NCI-H2196 treated with DMSO at 0.1 percent for 48 hours (cell line): ENCODE measurements at regions not wholly inside any gene's neighbourhood (a gene's known extent, or its start where the extent isn't known, plus 50 kb on each side); places are given as distances from the start of the nearest gene placed in this dataset.
"Not testable (repeated sequence)": the region's sequence is repeated elsewhere in the genome, so short reads cannot be mapped to it uniquely, and the experiment has no call there.

ENCODE experiments used
- DNase-seq: peaks from one replicate; lab custom pipeline; 2025; ENCODE audit not compliant: unreplicated experiment; lab: John Stamatoyannopoulos, UW

DNA sequence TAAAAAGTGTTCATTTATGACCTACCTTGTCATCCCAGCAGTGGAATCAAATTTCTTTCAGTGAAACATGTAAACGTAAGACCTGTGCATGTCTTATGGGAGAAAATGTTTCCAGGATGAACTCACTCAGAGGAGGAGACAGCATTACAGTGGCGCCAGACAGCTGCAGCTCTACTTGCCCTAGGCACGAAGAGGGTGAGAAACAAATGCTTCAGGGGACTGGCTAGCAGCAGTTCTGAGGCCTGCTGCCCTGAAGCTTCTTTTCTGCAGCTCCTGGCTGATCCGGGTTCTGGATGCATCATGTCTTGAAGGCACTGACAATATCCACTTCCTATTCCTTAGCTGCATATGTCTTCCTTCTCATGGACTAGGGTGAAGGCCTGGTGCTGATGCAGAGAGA is 120.2 kb downstream of the QRSL1 start:
- DNase-seq: peak; percentile 66

DNA sequence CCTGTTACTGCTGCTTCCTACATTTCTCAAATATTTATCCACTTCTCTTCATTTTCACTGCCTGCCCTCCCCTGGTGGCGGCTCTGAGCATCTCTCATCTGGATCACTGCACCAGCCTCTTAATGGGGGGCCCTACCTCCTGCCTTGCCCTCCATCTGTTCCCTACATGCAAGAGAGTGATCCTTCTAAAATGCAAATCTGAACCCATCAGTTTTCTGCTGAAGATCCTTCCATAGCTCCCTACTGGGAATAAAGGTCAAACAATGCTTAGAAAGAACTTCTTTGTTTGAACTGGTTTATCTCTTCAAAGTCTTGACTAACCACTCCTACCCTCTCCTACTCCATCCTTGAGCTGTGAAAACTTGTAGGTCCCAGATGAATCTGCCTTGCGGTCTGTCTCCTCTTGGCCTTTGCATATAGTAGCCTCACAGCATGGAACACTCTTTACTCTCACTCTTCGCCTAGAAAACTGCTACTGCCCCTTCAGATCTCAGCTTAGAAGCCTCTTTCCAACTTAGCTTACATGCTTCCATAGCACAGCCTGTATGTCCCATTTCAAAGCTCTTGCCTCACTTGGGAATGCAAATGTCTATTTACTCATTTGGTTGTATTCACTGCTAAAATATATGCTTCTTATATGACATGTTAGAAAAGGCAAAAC is 119.3 kb downstream of the QRSL1 start:
- DNase-seq: no peak

DNA sequence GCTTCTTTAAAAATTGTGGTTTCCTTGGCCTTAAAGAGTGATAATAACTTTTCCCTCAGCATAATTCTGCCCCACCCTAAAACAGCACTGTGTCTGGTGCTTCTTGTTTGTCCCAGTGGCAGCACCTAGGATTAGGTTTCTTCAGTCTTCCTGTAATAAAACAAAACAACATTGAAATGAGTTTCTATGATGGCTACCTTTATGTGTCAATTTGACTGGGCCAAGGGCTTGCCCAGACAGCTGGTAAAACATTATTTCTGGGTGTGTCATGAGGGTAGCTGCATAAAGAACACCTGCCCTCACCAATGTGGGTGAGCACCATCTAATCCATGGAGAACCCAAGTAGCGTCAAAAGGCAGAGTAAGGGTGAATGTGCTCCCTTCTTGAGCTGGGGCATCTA is 117.8 kb downstream of the QRSL1 start:
- DNase-seq: peak; percentile 72

DNA sequence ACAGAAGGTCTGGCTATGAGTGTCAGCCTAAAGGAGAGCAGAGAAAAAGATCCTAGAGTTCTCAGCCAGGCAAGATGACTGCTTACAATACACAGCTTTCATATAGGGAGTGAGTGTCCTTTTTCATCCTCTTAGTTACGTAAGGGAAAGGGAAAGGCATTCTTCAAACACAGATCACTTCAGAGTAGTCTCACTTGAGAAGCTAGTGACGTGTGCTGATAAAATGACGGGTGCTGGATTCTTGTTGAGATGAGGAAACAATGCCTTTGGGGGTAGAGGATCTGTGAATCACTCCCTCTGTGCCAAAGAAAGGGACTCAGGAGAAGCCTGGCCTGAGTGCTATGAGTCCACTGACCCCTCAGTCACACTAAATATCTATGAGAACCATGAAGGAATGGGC is 117.3 kb downstream of the QRSL1 start:
- peak; percentile 79 for DNase-seq

DNA sequence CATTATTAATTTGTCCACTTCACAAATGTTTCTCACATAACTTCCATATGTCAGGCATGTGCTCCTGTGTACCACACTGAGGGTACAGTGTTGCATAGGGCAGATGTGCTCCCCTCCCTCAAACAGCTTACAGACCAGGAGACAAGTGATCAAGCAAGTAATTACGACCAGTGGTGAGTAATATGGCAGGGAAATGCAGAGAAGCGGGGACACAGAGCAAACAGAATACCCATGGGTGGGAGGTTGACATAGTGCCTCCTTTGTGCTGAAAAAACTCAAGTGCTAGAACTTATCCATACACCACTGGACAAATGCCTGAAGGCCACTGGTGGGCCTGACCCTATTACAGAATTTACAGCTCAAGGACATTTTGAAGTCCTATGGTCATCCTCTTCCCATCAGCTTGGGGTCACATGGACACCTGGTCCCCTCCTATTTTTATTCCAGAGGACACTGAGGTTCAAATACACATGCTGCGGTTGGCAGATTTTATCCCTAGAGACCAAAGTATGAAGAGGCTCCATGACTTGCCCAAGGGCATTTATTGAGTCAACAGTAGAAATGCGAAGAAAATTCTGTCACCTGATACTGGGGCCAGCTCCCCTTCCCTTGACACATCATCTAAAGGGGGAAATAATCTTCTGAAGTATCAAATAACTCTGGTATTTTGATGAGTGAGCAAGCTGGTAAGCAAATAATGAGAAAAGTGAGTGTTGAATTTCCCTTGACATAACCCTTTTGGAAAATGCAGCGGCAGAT is 116.6 kb downstream of the QRSL1 start:
- peak; percentile 70 for DNase-seq

DNA sequence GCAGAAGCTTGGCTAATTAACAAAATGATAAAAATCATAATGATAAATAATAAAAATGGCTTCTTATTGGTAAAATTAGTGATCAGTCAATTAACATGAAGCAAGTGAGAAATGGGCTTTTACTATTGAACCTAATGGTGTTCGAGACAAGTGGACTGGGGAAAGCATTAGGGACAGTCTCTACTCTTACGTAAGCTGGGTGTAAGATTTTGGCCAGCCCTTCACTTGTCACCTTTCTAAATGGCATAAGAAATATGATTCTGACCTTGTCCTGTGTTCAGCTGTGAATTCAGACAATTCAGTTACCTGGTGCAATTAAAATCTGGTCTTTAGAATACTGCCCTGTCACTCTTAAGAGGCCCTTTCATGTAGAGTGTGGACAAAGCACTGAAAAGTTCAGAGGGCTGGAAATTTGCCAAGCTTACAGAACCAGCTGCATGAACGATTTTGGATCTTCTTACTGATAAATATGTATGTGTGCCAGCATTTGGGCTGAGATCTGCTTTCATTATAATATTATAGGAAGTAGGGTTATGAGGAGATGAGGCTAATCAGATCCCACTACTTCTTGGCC is 115.9 kb downstream of the QRSL1 start:
- DNase-seq: peak; percentile 67

DNA sequence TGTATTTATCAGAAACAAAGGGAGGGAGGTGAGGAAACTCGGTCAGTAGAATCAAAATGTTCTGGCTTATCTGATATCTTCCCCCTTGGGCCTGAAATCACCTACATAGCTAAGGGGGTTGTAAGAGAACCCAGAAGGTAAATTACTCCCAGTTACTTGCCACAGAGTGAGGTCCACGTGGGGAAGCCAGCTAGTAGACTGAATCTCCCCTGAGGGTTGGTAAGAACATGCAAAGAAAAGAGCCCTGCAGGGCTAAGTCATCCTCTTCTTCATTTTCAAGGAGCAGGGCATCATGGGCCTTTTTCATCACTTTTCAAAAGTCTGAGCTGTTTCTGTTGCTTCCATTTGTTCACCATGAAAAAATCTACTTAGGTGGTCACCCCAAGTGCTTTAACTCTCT is 115.4 kb downstream of the QRSL1 start:
- no peak for DNase-seq

DNA sequence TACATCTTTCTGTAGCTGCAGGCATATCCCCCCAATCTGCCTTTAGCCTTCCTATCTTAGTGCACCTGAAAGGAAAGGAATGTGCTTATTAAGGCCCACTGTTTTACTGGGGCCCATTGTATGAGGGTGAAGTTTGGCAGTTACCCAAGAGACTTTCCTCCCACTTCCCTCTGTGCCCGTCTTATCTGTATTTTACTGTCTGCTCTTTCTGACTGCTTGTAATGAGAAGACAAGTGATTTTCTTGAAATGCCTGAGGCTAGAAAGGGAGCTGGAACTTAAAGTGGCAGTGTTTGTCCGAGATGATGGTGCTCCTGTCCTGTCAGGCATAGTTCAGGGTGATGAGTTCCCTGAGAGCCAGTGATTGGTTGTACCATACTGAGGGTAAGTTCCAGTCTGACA is 114.7 kb downstream of the QRSL1 start:
- DNase-seq: not testable (repeated sequence)

DNA sequence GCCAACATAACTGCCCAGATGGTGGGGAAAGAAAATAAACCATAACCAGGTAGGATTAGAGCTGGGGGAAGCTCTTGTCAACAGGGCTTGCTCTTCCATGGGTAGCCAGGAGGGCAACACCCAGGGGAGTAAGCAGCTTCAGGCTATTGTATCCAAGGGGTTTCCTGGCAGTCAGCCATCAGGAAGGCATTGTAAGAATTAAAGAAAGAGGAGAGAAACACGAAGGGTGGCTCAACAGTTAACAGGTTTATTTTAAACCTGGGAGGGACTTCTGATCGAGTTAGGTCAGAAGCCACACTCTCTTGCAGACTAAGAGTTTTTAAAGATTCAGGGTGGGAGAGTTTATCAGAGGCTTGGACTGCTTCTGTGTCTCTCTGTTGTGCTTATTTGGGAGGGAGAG is 114.2 kb downstream of the QRSL1 start:
- DNase-seq: no peak

DNA sequence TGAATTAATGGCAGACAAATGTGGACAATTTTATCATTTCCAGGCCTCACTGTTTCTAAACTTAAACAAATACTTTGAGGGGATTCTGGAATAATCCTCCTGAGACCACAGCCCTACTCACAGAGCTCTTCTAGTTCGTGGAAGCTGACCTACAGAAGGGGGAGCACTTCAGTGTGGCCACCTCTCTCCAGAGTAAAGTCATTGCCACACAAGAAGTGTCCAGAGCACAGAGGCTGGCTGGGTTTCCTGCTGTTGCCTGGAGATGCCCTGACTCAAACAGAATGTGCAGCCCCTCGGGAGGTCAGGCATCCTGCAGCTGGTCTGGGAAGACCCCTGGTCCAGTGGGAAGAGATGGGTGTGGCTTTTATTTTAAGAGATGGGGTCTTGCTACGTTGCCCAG is 110.9 kb downstream of the QRSL1 start:
- no peak for DNase-seq

DNA sequence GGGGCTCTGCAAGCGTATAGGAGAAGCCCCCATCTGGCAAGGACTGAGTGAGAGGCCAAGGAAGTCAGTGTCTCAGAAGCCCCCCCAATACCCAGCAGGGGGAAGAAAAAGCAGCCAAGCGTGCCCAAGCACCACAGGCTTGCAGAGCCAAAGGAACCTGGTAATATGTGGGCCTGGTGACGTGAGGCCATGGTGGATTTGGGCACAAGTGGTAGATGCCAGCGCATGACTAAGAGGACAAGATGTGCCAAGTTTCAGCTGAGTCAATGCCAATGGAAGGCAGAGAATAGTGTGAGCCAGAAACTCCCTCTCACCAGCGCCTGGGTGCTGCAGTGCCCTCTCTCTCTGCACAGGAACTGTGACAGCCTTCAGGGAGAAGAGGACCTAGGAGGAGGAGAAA is 110.0 kb downstream of the QRSL1 start:
- DNase-seq: peak; percentile 69

DNA sequence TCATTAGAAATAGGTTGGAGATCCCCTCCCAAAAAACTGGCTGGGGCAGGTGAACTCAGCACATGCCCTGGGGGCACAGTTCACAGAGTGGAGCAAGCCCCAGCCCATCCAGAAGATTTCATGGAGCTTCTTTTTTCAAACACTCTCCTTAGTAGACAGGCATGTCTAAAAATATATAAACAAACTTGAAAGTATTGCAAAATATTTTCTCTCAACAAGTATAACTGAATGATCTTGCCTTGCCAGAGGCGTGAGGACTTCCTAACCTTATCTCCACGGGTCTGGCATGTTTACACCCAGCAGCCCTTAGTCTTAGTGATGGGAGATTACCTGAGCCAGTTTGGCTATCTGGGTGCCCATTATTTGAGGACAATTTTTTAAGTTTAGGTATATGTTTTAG is 107.1 kb downstream of the QRSL1 start:
- DNase-seq: no peak

DNA sequence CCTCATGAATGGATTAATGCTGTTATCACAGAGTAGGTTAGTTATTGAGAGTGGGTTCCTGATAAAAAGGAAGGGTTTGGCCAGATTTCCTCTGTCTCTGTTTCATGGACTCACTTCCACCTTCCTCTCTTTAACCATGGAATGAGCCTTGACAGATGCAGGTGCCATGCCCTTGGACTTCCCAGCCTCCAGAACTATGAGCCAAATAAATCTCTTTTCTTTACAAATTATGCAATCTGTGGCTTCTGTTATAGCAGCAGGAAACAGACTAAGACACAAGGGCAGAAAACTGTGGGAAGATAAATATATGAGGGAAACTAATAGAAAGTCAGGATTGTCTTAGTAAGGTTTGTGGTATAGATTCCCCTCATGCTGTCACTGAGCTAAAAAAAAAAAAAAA is 106.5 kb downstream of the QRSL1 start:
- DNase-seq: no peak

DNA sequence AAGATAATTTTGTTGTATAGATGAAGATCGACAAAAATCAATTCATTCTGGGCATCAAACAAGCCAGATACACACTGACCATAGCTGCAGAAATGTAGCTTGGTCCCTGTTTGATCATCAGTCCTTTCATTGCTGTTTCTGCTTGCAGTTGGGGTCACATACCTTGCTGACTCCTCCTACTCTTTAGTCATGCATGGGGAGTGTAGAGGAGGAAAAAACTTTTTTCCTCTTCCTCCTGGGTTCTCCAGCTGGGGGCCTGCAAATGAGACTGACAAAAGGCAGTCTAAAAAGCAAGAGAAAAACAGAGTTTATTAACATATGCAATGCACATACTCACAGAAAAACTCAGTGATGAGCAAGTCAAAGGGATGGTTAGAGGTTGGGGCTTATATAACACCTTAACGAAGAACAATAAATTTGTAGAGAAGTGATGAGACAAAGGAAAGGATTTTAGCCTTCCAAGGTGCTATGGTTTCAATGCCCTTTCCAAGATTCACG is 105.8 kb downstream of the QRSL1 start:
- no peak for DNase-seq

DNA sequence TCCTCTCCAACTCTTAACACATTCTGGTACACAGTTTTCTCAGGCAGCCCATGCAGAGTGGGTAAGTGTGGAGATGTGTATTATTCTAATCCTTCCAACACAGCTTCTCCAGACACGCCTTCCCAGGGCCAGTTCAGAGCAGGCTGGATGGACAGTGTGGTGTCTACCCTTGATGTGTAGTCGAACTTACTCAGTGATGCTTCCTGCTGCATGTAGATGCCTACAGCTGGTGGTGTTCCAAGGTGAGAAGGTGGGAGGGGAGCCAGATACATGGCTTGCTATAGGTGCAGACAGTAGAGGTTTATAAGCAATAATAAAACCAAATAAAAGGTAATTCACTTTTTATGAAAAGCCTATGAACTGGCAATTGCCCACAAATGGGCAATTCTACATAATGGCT is 104.0 kb downstream of the QRSL1 start:
- DNase-seq: no peak

DNA sequence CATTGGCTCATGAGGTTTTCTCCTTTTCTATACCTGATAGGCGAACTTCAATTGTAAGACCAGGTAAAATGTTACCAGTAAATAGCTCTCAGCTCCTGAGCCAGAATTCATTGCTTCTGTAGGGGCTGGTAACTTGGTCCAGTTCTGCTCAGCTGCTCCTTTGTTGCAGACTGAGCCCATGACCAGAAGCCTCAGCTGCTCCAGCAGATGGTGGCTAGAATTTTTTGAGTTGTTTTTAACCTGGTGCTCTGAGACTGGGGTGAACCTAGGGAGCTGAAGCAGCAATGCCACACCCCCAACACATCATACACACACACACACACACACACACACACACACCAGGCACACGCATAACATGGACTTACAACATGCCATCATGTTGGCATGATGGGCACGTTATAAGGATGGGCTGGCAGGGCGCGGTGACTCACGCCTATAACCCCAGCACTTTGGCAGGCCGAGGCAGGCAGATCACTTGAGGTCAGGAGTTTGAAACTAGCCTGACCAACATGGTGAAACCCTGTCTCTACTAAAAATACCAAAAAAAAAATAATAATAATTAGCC is 103.1 kb downstream of the QRSL1 start:
- DNase-seq: no peak

DNA sequence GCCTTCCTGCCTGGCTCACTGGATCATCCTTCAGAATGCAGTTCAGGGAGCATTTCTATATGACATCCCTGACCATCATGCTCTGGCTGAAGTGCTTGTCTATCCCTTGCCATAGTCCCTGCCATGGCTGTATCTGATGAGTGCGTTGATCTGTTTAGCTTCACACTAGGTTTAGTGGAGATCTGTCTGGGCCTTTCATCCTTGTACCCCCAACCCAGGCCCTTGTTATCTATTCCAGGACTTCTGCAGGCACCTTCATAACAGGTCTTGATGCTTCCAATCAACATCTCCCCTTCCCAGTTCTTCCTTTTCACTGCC is 102.4 kb downstream of the QRSL1 start:
- DNase-seq: no peak

DNA sequence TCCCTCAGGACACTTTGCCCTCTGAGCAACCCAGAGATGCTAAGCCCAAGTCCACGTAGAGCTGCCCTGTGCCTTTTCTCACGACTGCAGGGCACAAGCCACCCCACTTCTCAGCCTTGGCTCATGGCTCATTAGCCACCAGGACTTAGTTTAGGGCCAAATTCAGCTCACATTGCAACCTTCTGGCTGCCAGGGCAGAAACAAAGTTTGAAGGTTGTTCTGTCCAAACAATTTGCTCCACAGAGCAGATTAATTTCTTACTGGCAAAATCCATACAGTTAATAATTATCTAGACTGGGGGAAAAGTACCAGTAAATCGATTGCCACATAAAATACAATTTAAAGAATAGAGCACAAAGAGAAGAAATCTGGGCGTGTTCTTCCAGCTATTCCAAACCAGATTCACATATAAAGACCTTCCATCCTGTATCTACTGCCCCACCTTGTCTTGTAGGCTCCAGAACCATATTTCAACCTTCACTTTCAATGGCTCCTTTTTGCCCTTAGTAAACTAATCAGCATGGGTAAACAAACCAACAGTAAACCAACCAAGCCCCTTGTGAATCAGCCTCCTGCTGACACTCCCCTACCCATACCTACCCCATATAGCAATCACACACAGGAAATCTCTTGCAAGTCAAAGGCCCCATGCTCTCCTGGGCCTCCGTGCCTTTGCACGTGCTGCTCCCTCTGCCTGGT is 101.9 kb downstream of the QRSL1 start:
- DNase-seq: no peak

DNA sequence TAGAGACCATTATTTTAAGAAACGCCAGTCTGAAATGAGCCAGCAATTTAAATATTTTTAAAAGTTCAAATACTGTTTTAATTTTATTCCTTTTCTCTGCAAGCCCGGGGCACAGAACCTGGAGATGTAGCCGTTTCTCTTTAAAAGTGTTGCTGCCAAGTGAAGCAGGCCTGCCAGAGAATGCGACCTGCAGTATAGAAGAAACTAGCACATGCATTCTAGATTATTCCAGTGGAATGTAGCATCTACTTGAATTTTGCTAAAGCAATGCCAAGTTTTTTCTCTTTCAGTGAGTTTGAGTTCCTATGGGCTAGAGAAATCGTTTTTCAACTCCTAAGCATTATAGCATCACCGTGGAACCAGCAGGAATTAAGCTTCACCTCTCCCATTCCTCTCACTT is 101.3 kb downstream of the QRSL1 start:
- no peak for DNase-seq

DNA sequence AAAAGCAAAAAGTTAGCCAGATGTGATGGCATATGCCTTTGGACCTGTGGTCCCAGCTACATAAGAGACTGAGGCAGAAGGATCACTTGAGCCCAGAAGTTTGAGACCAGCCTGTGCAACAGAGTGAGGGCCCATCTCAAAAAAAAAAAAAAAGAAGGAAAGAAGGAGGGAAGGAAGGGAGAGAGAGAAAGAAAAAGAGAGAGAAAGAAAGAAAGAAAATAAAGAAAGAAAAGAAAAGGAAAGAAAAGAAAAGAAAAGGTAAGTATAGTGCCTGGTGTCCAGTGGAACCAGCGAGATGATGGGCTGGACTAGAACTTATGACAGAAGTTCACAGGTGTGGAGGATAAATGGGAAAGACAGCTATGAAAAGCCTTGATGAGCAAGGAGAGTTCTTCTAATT is 100.9 kb downstream of the QRSL1 start:
- no peak for DNase-seq

DNA sequence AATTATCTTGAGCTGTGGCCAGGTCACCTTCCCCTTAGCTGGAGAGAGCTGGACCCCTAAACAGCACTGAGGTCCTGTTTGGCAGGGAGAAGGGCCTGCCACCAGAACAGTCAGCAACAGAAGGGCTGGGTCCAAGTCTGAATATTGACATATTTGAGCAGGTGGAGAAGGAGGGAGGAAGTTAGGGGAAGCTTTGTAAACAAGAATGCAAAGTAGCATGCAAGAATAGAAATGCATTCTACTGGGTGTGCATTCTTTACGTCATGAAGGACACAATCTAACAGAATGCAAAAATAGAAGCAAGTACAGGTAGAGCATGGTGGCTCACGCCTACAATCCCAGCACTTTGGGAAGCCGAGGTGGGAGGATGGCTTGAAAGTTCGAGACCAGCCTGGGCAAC is 100.5 kb downstream of the QRSL1 start:
- DNase-seq: no peak
